Natural killer cell (primary cell): ENCODE measurements at regions not wholly inside any gene's neighbourhood (a gene's known extent, or its start where the extent isn't known, plus 50 kb on each side); places are given as distances from the start of the nearest gene placed in this dataset.

ENCODE experiments used
- ATAC-seq, 3 donors: fragments of 150-1000 bp in 2 of 3; fragments of 200-7000 bp in 1 of 3; cut with Tn5 transposase; 1 replicate in 1 of 3; 2 replicates in 2 of 3; pipeline ENCODE4 v1.10.0; 2021; ENCODE audit warnings: mild to moderate bottlenecking in 2 of 3, moderate library complexity in 2 of 3
- DNase-seq, 2 donors: peaks; one replicate each; pipeline versions ENCODE4 v3.0.0 to v3.0.0-alpha.2; 2013 to 2021; ENCODE audit warnings: mixed read lengths in 1 of 2
- H3K27ac ChIP-seq: one replicate; pipeline ENCODE4 v1.5.1; 2013; ENCODE audit warnings: mild to moderate bottlenecking, low read length
- H3K27me3 ChIP-seq: one replicate; pipeline ENCODE4 v1.6.1; 2013; ENCODE audit warnings: low read length; ENCODE audit not compliant: control insufficient read depth, insufficient read depth
- H3K36me3 ChIP-seq: one replicate; pipeline ENCODE4 v1.6.1; 2013; ENCODE audit warnings: low read length; ENCODE audit not compliant: control insufficient read depth, insufficient read depth
- H3K4me1 ChIP-seq: one replicate; pipeline ENCODE4 v1.6.1; 2013; ENCODE audit warnings: low read length; ENCODE audit not compliant: control insufficient read depth, insufficient read depth
- H3K4me3 ChIP-seq: one replicate; pipeline ENCODE4 v1.5.1; 2013; ENCODE audit warnings: low read length
- H3K9me3 ChIP-seq: one replicate; pipeline ENCODE4 v1.6.1; 2013; ENCODE audit warnings: low read length; ENCODE audit not compliant: control insufficient read depth, insufficient read depth
- H3K27ac Mint-ChIP-seq, 2 donors: one replicate each; pipeline ENCODE4 v1.8.0; 2022; ENCODE audit warnings: mild to moderate bottlenecking in 2 of 2, mixed read lengths in 2 of 2, moderate library complexity in 1 of 2
- H3K27me3 Mint-ChIP-seq, 2 donors: one replicate each; pipeline ENCODE4 v1.8.0; 2022; ENCODE audit warnings: low read depth in 2 of 2, mixed read lengths in 2 of 2
- H3K36me3 Mint-ChIP-seq: one replicate; pipeline ENCODE4 v1.8.0; 2022; ENCODE audit warnings: mixed read lengths
- H3K4me1 Mint-ChIP-seq, 2 donors: one replicate each; pipeline ENCODE4 v1.8.0; 2022; ENCODE audit warnings: mixed read lengths in 2 of 2
- H3K4me3 Mint-ChIP-seq: one replicate; pipeline ENCODE4 v1.8.0; 2022; ENCODE audit warnings: mild to moderate bottlenecking, moderate library complexity, mixed read lengths
- H3K9me3 Mint-ChIP-seq, 2 donors: one replicate each; pipeline ENCODE4 v1.8.0; 2022; ENCODE audit warnings: mixed read lengths in 2 of 2
- CTCF ChIP-seq: fragments of 200-600 bp; IDR thresholded peaks from one replicate; pipeline ENCODE4 v1.8.0; 2022; ENCODE audit warnings: antibody characterized with exemption
- WGBS: methylation state at CpG from one replicate; pipeline ENCODE4 v1.1.7; 2013; ENCODE audit warnings: missing lambda C conversion rate; ENCODE audit not compliant: insufficient coverage; 5-methylcytosine and 5-hydroxymethylcytosine counted together
- intact Hi-C: fragments of 100-400 bp; cut with micrococcal nuclease; formaldehyde crosslinking; loops from one replicate; pipeline ENCODE4 v1.14.2; 2022

- 86% methylated on average over 9 of the region's 9 CpGs for WGBS
Measured at GRCh38 chr2:120673205-120673550, 62.5 kb upstream of the GLI2 start.

DNA sequence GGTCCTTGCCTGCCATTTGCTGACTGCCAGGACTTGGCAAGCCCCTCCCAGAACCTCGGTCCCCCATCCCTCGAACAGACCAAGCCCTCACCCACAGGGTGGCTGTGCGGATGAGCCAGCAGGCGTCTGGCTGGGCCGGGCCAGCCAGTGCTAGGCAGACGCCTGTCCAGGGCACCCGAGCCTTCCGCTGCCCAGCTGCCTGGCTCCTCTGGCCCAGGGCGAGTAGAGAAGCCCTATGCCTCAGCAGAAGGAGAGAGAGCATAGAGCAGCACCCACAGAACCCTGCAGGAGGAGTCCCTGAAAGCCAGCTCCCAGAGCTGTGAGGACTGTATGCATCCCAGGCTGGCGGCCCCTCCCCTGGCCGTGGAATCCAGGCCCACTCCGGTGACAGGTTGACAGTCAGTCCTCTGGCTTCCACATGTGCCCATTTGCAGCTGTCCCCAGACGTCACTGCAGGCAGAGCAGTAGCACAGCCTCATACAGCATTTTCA is 62.1 kb upstream of the GLI2 start:
- Histone ChIP-seq H3K27me3 (no peaks in the 10 kb centered on the region), H3K4me1 (no peaks in the 10 kb centered on the region), H3K27ac (no peak overlapping the region), H3K4me3 (no peak overlapping the region), H3K36me3 (no peaks in the 10 kb centered on the region), H3K9me3 (no peaks in the 10 kb centered on the region)
- no peak for TF ChIP-seq CTCF
- Mint-ChIP-seq H3K9me3 (no peaks in the 10 kb centered on the region), H3K27ac (no peak overlapping the region), H3K4me3 (no peak overlapping the region), H3K36me3 (no peaks in the 10 kb centered on the region), H3K4me1 (no peaks in the 10 kb centered on the region), H3K27me3 (peaks cover 10 to 16% of the 10 kb centered on the region in 2 donors)
- ATAC-seq (no peak), DNase-seq (no peak)
- intact Hi-C loops = loop anchor here (10.0 kb wide), 1 partner anchor 329 kb away; the partner anchor contains the start of gene INHBB
- 91% methylated on average over 13 of the region's 13 CpGs for WGBS

More at GRCh38 chr2:120673205-120673550, 62.5 kb upstream of the GLI2 start:
- no peaks in the 10 kb centered on the region for H3K36me3 ChIP-seq
- peaks cover 8 to 18% of the 10 kb centered on the region in 2 donors for H3K27me3 Mint-ChIP-seq
- no peaks in the 10 kb centered on the region for H3K9me3 ChIP-seq
- H3K4me3 Mint-ChIP-seq = no peak overlapping the region
- H3K4me1 Mint-ChIP-seq = no peaks in the 10 kb centered on the region
- H3K27me3 ChIP-seq = no peaks in the 10 kb centered on the region
- no peaks in the 10 kb centered on the region for H3K36me3 Mint-ChIP-seq
- no peak overlapping the region for H3K4me3 ChIP-seq
- ATAC-seq (no peak), DNase-seq (no peak)
- H3K9me3 Mint-ChIP-seq = no peaks in the 10 kb centered on the region
- intact Hi-C loops = loop anchor here (10.0 kb wide), 1 partner anchor 328 kb away; the partner anchor contains the start of gene INHBB
- H3K4me1 ChIP-seq = no peaks in the 10 kb centered on the region
- no peak overlapping the region for H3K27ac Mint-ChIP-seq
- no peak overlapping the region for H3K27ac ChIP-seq
- no peak for TF ChIP-seq CTCF

DNA sequence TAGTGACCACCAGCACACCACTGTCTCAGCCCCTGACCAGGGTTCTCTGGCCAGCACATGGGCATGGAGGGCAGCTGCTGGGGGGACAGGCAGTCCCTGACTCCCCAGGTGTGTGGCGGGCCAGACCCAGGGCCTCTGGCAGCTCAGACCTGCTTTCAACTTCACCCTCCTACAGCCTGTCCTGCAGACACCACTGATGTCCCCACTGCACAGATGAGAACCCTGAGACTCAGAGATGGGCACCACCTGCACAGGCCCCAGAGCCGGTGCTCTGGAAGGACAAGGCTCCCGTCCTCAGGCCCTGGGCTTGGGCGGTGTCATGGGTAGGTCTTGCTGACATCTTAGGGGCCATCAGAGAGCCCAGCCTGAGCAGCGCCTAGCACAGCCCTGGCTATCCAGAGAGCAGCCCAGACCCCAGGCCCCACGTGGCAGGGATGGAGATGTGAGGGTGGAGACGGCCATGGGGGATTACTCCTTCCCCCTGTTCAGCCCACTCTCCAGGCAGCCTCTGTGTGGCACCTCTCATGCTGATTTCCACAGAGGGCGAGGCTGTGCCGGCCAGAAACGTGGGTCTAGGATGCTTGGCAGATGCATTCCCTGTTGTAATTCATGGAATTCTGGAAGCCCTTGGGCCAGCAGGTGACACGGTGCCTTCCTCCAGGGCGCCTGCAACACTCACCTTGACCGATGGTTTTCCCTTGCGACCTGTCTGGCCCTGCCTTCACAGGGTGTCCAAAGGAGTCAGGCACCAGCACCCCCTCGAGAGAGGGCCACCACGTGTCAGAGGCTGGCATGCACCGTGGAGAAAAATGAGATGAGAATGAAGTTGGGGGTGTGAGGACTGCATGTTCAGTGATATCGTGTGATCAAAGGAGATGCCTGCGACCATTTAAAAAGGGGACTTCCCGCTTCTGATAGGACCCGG is 61.2 kb upstream of the GLI2 start:
- H3K4me1 Mint-ChIP-seq = no peaks in the 10 kb centered on the region
- Histone ChIP-seq H3K4me3 (no peak overlapping the region), H3K9me3 (no peaks in the 10 kb centered on the region), H3K4me1 (no peaks in the 10 kb centered on the region), H3K27ac (no peak overlapping the region), H3K27me3 (no peaks in the 10 kb centered on the region), H3K36me3 (no peaks in the 10 kb centered on the region)
- no peaks in the 10 kb centered on the region for H3K9me3 Mint-ChIP-seq
- 86% methylated on average over 21 of the region's 21 CpGs for WGBS
- ATAC-seq (peak in 1 of 3 donors; percentile 21), DNase-seq (no peak)
- H3K36me3 Mint-ChIP-seq = no peaks in the 10 kb centered on the region
- H3K27me3 Mint-ChIP-seq = peaks cover 10 to 11% of the 10 kb centered on the region in 2 donors
- intact Hi-C loops = loop anchor here (10.0 kb wide), 1 partner anchor 330 kb away; the partner anchor contains the start of gene INHBB
- H3K27ac Mint-ChIP-seq = no peak overlapping the region
- TF ChIP-seq CTCF = no peak
- H3K4me3 Mint-ChIP-seq = no peak overlapping the region
